Eye (tissue), 1 donor: ENCODE measurements at regions not wholly inside any gene's neighbourhood (a gene's known extent, or its start where the extent isn't known, plus 50 kb on each side); places are given as distances from the start of the nearest gene placed in this dataset.
"Not testable (repeated sequence)": the region's sequence is repeated elsewhere in the genome, so short reads cannot be mapped to it uniquely, and the experiment has no call there.

Source experiments
- DNase-seq: peaks from one replicate; pipeline ENCODE4 v3.0.0-alpha.2; 2015

- not testable (repeated sequence) for DNase-seq
Observed at GRCh38 chr7:6939126-6939525, 113.1 kb upstream of the CCZ1B start.

DNA sequence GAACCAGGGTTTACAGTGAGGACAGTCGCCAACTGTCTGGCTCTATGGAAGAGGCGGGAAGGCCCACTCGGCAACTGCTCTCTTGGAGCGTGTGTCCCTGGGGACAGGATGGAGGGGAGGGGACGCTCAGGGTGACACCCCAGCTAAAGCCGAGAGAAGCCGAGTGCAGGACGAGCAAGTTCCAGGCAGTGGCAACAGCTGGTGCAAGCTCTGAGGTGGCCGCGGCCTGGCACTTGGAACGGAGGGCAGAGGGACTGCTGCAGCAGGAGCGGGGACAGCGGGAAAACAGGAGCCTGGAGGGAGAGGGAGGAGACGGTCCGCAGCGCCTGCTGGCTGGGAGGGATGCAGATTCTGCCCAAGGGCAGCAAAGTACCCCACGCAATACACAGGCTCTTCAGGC lies 113.8 kb upstream of the CCZ1B start:
- DNase-seq = not testable (repeated sequence)

DNA sequence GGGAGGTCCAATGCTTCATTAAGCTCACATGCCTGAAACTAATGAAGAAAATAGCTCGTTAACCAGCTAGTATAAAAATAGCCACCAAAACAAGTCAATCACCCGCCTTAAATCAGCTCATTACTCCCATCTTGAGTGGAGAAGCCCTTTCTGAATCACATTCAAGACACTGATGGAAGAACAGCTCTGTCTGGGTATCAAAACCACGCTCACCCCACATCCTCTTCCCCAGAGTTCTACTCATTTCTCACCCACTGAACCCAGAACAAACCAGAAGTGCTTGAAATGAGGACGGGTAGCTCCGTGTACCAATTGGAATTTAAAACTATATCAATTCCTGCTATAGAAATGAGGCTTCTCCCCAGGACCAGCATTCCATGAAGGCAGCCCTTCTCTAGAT lies 120.8 kb upstream of the CCZ1B start:
- not testable (repeated sequence) for DNase-seq

- not testable (repeated sequence) for DNase-seq
Observed at GRCh38 chr7:6950231-6950630, 124.2 kb upstream of the CCZ1B start.

DNA sequence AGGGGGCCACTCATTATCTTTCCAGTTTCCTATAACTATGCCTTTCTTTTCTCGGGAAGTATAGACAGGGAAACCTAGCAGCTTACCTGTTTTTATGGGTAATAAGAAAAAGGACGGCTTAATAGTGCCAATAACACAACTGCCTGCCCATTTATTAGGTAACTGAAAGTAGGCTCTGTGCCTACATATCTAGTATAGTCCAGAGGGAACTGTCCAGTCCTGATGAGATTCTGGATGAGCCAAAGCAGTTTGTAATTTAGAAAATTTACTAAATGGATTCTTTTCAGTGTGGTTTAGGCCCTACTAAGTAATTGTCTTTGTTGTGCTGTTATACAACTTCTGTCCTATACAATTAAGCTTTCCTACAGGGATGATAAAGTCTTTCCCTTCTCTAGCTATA lies 125.5 kb upstream of the CCZ1B start:
- DNase-seq = not testable (repeated sequence)

DNA sequence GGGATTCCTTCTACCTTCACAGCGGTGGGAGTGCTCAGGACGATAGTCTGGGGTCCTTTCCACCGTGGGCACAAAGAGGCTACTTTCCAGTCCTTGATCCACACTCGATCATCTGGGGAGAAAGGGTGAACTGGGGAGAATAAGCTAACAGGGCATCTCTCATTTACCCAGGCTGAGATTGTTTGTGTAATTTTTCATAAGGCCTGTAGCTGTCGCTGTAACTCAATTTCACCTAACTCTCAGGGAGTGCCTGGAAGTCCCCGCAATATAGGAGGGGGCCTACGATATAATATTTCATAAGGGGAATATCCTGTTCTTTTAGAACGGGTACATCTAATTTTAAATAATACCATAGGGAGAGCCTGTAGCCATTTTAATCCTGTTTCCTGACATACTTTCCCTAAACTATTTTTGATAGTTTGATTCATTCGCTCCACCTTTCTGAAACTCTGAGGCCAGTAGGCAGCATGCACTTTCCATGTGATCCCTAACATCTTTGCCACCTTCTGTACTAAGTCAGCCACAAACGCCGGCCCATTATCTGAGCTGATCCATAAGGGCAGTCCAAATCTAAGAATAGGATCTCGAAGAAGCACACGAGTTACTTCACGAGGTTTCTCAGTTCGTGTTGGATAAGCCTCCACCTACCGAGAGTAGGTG lies 127.2 kb upstream of the CCZ1B start:
- DNase-seq = not testable (repeated sequence)

- DNase-seq = peak; percentile 21
Observed at GRCh38 chr7:6953798-6954181, 127.7 kb upstream of the CCZ1B start.

- not testable (repeated sequence) for DNase-seq
Observed at GRCh38 chr7:6955385-6955784, 129.3 kb upstream of the CCZ1B start.

- not testable (repeated sequence) for DNase-seq
Observed at GRCh38 chr7:6955990-6956566, 130.0 kb upstream of the CCZ1B start.

- not testable (repeated sequence) for DNase-seq
Observed at GRCh38 chr7:6958371-6958770, 132.3 kb upstream of the CCZ1B start.

DNA sequence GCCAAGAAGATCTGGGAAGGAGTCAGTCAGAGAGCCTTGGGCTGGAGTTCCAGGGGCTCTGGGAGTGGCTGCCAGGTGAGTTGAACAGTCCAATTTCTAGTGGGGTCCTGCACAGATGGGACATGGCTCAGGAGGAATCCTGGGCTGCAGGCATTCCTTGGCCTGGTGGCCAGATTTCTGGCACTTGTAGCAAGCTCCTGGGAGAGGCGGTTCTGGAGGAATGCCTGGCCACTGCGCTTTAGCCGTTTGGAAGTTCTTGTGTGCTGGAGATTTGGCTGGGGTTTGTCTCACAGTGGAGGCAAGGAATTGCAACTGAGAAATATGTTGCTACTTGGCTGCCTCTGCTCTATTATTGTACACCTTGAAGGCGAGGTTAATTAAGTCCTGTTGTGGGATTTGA lies 133.9 kb upstream of the CCZ1B start:
- not testable (repeated sequence) for DNase-seq

DNA sequence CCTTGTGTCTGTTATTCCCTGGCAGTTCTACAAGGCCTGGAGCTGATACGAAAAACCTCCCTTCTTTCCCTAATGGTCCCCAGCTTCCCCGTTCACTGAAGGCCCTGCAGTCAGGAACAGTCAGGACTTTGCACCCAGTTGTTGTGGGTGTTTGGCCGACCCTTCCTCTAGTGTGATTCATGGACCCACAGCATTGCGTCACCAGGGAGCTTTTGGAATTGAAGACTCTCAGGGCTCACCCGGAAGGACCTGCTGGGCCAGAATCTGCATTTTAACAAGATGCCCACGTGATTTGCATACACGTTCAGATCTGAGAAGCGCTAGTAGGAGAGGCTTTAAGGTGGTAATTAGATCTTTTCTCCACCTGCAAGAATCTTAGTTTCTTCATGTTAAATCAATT lies 136.8 kb upstream of the CCZ1B start:
- DNase-seq = not testable (repeated sequence)

DNA sequence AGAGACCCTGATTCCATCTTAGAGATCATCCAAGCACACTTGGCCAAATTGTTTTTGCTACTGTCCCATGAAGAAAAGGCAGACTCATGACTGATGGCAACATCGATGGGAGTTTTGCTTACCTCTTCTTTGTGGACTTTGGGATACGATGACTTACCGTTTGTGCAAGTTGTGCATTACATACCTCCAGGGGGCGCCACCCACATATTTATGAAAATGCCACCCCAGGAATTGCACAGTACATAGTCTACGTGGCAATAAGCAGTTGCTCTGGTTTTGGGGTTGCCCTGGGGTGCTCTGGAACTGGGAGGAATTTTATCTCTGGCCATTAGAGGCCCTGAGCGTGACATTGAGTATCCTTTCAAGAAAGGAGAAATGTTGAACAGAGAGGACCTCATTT lies 139.0 kb upstream of the CCZ1B start:
- DNase-seq = peak; percentile 15

GRCh38 chr7:6970180-6970579 lies 144.1 kb upstream of the CCZ1B start:
- DNase-seq = not testable (repeated sequence)

DNA sequence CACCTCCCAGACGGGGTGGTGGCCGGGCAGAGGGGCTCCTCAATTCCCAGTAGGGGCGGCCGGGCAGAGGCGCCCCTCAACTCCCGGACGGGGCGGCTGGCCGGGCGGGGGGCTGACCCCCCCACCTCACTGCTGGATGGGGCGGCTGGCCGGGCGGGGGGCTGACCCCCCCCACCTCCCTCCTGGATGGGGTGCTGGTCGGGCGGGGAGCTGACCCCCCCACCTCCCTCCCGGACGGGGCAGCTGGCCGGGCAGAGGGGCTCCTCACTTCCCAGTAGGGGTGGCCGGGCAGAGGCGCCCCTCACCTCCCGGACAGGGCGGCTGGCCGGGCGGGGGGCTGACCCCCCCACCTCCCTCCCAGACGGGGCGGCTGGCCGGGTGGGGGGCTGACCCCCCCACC lies 148.8 kb upstream of the CCZ1B start:
- DNase-seq = not testable (repeated sequence)

GRCh38 chr7:6975346-6975745 lies 149.3 kb upstream of the CCZ1B start:
- not testable (repeated sequence) for DNase-seq

- not testable (repeated sequence) for DNase-seq
Observed at GRCh38 chr7:6977368-6977767, 151.3 kb upstream of the CCZ1B start.

DNA sequence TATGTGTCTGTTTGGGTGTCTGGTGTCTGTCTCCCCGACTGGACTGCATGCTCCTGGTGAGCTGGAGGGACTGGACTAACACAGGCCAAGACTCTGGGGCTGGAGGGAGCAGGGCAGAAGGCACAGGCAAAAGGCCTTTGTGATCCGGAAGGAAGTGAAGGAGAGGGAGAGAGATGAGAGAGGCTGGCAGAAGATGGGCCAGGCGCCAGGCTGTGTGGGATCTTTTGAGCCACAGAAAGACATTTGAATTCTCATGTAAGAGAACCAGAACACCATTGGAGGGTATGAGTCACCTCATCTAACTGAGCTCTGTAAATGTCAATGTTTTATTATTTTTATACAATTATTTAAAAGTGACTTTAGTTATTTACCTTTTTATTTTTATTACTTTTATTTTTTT lies 152.3 kb upstream of the CCZ1B start:
- DNase-seq = not testable (repeated sequence)

GRCh38 chr7:6979456-6979855 lies 153.4 kb upstream of the CCZ1B start:
- DNase-seq = not testable (repeated sequence)

GRCh38 chr7:6982375-6982774 lies 156.3 kb upstream of the CCZ1B start:
- not testable (repeated sequence) for DNase-seq

GRCh38 chr7:6986892-6987291 lies 160.8 kb upstream of the CCZ1B start:
- DNase-seq = not testable (repeated sequence)

- not testable (repeated sequence) for DNase-seq
Observed at GRCh38 chr7:6988608-6989007, 162.5 kb upstream of the CCZ1B start.

GRCh38 chr7:6989968-6990367 lies 163.9 kb upstream of the CCZ1B start:
- not testable (repeated sequence) for DNase-seq

GRCh38 chr7:6990426-6991152 lies 164.5 kb upstream of the CCZ1B start:
- DNase-seq = not testable (repeated sequence)
